ENCODE measurements at regions not wholly inside any gene's neighbourhood (a gene's known extent, or its start where the extent isn't known, plus 50 kb on each side); places are given as distances from the start of the nearest gene placed in this dataset.

- TF ChIP-seq CTCF (IDR thresholded peaks at IDR 0.05; ENCODE audit: low read length) (no peak), EZH2phosphoT487 (IDR thresholded peaks at IDR 0.05; ENCODE audit: low read length) (no peak), EZH2 (optimal IDR thresholded peaks at IDR 0.05; ENCODE audit: low read depth, low read length) (no peak)
These were observed 749.5 kb downstream of the RNF144A start for GRCh38 chr2:7666596-7667259.
